Hepatocyte (in vitro differentiated cells): ENCODE measurements at regions not wholly inside any gene's neighbourhood (a gene's known extent, or its start where the extent isn't known, plus 50 kb on each side); places are given as distances from the start of the nearest gene placed in this dataset.
A peak's percentile ranks its signal among the peaks of the same experiment; 100 is the strongest.

ENCODE experiments used
- DNase-seq: peaks from one replicate; pipeline ENCODE4 v3.0.0-alpha.2; 2016; ENCODE audit warnings: low spot score
- H2AFZ ChIP-seq: fragments of 200-600 bp; sonication (generic); 2 replicates; pipeline ENCODE4 v1.6.0; 2016; ENCODE audit warnings: antibody characterized with exemption, mild to moderate bottlenecking
- H3K27ac ChIP-seq: fragments of 200-600 bp; sonication (generic); 2 replicates; pipeline ENCODE4 v1.5.1; 2016; ENCODE audit warnings: mild to moderate bottlenecking
- H3K27me3 ChIP-seq: fragments of 200-600 bp; sonication (generic); 2 replicates; pipeline ENCODE4 v1.6.1; 2016
- H3K36me3 ChIP-seq: fragments of 200-600 bp; sonication (generic); replicated peaks from 2 replicates; pipeline ENCODE4 v1.5.1; 2016; ENCODE audit warnings: low read depth; ENCODE audit not compliant: insufficient read depth
- H3K4me1 ChIP-seq: fragments of 200-600 bp; sonication (generic); 2 replicates; pipeline ENCODE4 v1.5.1; 2016; ENCODE audit warnings: mild to moderate bottlenecking, moderate library complexity; ENCODE audit not compliant: insufficient read depth
- H3K4me2 ChIP-seq: fragments of 200-600 bp; sonication (generic); 2 replicates; pipeline ENCODE4 v1.6.0; 2016
- H3K4me3 ChIP-seq: fragments of 200-600 bp; sonication (generic); 2 replicates; pipeline ENCODE4 v1.5.1; 2016; ENCODE audit warnings: mild to moderate bottlenecking
- H3K79me2 ChIP-seq: fragments of 200-600 bp; sonication (generic); 2 replicates; pipeline ENCODE4 v1.6.0; 2017; ENCODE audit warnings: mild to moderate bottlenecking
- H3K9me2 ChIP-seq: fragments of 200-600 bp; sonication (generic); replicated peaks from 2 replicates; pipeline ENCODE4 v1.6.0; 2017; ENCODE audit warnings: mild to moderate bottlenecking; ENCODE audit not compliant: insufficient read depth
- H3K9me3 ChIP-seq: fragments of 200-600 bp; sonication (generic); 2 replicates; pipeline ENCODE4 v1.5.1; 2016; ENCODE audit warnings: low read depth, mild to moderate bottlenecking
- H4K20me1 ChIP-seq: fragments of 200-600 bp; sonication (generic); 2 replicates; pipeline ENCODE4 v1.6.0; 2016; ENCODE audit warnings: mild to moderate bottlenecking; ENCODE audit not compliant: insufficient read depth, poor library complexity, severe bottlenecking
- CTCF ChIP-seq: fragments of 200-600 bp; sonication (generic); IDR thresholded peaks from 2 replicates; pipeline ENCODE4 v1.5.1; 2016; ENCODE audit warnings: antibody characterized with exemption, mild to moderate bottlenecking; ENCODE audit not compliant: poor library complexity
- EZH2 ChIP-seq: fragments of 200-600 bp; sonication (generic); IDR thresholded peaks from 2 replicates; pipeline ENCODE4 v1.6.1; 2016; ENCODE audit warnings: antibody characterized with exemption, mild to moderate bottlenecking, borderline replicate concordance
- EZH2phosphoT487 ChIP-seq: fragments of 200-600 bp; sonication (generic); IDR thresholded peaks from one replicate; pipeline ENCODE4 v1.6.1; 2018; ENCODE audit warnings: antibody characterized with exemption, mild to moderate bottlenecking, low read depth, moderate library complexity; ENCODE audit not compliant: unreplicated experiment, severe bottlenecking
- WGBS: methylation state at CpG from one replicate; pipeline ENCODE4 v1.1.6; 2016; ENCODE audit warnings: low lambda C conversion rate; ENCODE audit errors: missing lambda C conversion rate; 5-methylcytosine and 5-hydroxymethylcytosine counted together

- Histone ChIP-seq H3K9me2 (no peaks in the 10 kb centered on the region), H3K4me1 (peaks cover 32% of the 10 kb centered on the region), H4K20me1 (no peaks in the 10 kb centered on the region), H2AFZ (no peak overlapping the region), H3K27me3 (no peaks in the 10 kb centered on the region), H3K36me3 (no peaks in the 10 kb centered on the region), H3K4me3 (no peak overlapping the region), H3K79me2 (no peaks in the 10 kb centered on the region), H3K9me3 (no peaks in the 10 kb centered on the region), H3K27ac (peak overlapping the region; percentile 76), H3K4me2 (no peak overlapping the region)
- no peak for DNase-seq
- TF ChIP-seq EZH2phosphoT487 (no peak), CTCF (no peak), EZH2 (no peak)
- 86% methylated on average over 3 of the region's 3 CpGs for WGBS
Observed at GRCh38 chr5:68418680-68419079, 203.1 kb downstream of the PIK3R1 start.

GRCh38 chr5:68419081-68419636 lies 203.6 kb downstream of the PIK3R1 start:
- H3K4me1 ChIP-seq = peaks cover 37% of the 10 kb centered on the region
- no peaks in the 10 kb centered on the region for H3K36me3 ChIP-seq
- no peaks in the 10 kb centered on the region for H3K79me2 ChIP-seq
- no peak overlapping the region for H2AFZ ChIP-seq
- no peak for DNase-seq
- H3K27ac ChIP-seq = peak overlapping the region; percentile 76
- H3K27me3 ChIP-seq = no peaks in the 10 kb centered on the region
- no peak overlapping the region for H3K4me3 ChIP-seq
- peak overlapping the region; percentile 5 for H3K4me2 ChIP-seq
- TF ChIP-seq EZH2 (no peak), EZH2phosphoT487 (no peak), CTCF (no peak)
- WGBS = 69% methylated on average over 4 of the region's 4 CpGs
- H4K20me1 ChIP-seq = no peaks in the 10 kb centered on the region
- H3K9me2 ChIP-seq = no peaks in the 10 kb centered on the region
- H3K9me3 ChIP-seq = no peaks in the 10 kb centered on the region

GRCh38 chr5:68419637-68420452 lies 204.3 kb downstream of the PIK3R1 start:
- Histone ChIP-seq H3K4me3 (no peak overlapping the region), H3K79me2 (no peaks in the 10 kb centered on the region), H3K9me3 (no peaks in the 10 kb centered on the region), H3K9me2 (no peaks in the 10 kb centered on the region), H2AFZ (no peak overlapping the region), H4K20me1 (no peaks in the 10 kb centered on the region), H3K36me3 (no peaks in the 10 kb centered on the region), H3K4me2 (peak overlapping the region; percentile 5), H3K27me3 (no peaks in the 10 kb centered on the region), H3K4me1 (peaks cover 44% of the 10 kb centered on the region), H3K27ac (peak overlapping the region; percentile 76)
- peak; percentile 48 for DNase-seq
- TF ChIP-seq EZH2 (no peak), CTCF (no peak), EZH2phosphoT487 (no peak)
- WGBS = 33% methylated on average over 8 of the region's 8 CpGs
